SKM-1 (cell line): ENCODE measurements at regions not wholly inside any gene's neighbourhood (a gene's known extent, or its start where the extent isn't known, plus 50 kb on each side); places are given as distances from the start of the nearest gene placed in this dataset.

Experiments used
- DNase-seq: peaks from one replicate; lab custom pipeline; 2025; ENCODE audit not compliant: unreplicated experiment; lab: John Stamatoyannopoulos, UW

DNA sequence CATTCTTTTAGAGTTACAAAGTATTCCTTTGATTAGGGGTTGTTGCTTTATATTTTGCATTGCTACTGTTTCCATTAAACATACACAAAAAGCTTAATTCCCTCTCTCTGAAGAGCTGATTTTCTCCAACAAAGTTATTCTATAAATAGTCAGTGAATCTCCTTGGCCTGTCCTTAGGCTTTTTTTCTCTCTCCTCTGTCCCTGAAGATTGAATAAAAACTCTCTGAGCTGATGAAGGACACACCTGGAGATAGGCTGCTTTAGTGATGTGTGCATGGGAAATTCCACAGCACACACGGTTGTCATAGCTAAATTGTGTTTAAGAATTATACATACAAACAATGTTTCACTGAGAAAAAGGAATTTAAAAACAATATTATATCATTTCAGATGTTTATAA, 90.5 kb upstream of the TMEM106B start:
- no peak for DNase-seq

- DNase-seq, result no peak
Observed at GRCh38 chr7:12123172-12123571, 87.9 kb upstream of the TMEM106B start.

DNA sequence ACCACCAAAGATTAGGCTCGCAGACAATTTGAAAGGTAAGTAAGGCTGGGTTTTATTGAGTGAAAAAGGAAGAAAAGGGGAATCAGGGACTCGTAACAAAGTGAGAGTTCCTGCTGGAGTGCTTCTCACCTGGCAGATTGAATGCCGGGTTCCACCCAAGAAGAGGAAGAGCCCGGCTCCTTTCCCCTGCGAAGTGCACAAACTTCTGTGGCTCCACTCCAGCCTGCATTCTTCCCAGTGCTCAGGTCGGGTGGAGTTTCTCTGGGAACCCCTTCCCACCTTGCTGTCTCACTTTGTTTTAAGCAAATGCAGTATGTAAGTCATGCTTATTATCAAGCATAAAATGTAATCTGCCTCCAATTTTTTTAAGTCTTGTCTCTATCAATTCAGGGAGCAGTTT, 87.1 kb upstream of the TMEM106B start:
- DNase-seq, result no peak

DNA sequence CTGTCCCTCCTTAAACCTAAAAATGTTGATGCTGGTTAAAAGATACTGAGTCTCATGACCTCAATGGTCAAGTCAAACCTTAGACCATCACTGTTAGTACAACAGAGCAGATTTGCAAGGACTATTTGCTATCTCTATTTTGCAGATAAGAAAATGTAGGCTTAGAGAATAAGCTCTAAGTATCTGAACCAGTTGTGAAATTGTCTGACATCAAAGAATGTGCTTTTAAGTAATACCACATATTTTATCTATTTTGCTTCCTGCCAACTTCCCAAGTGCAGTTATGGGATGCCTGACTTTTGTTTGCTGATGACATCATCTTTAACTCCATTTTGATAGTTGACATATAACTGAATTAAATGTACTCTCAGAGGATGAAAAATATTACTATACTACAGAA, 83.6 kb upstream of the TMEM106B start:
- no peak for DNase-seq

DNA sequence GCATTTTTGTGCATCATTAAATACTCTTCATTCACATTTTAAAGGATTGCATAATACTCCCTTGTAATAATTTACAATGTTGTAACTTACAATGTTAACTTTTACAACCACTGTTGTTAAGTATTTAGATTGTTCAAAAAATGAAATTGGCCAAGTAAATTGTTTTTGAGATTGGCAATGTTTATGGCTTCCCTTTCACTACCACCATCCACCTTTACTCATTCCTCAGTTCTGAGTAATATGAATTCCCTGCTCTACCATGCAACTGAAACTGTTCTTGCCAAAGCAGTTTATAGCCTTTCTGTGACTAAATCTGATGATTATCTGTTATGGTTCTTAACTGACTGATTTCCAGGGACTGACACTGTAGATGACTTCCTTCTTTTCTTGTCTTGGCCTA, 80.5 kb upstream of the TMEM106B start:
- DNase-seq, result no peak

DNA sequence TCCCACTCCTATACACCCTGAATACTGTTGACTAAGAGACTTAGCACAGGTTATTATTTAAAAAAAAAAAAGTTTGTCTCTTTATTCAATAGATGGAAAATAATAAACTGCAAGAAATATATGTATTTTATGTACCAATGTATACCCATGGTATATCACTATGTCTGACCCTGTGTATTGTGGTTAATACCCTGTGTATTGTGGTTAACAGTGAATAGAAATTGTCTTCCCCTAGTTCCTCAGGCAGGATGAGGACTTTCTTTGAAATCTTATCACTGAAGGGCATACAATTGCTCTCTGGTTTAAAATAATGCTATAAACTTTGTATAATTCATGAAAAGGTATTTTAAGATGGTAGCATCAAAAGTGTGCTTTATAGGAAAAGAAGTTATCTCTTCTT, 80.0 kb upstream of the TMEM106B start:
- no peak for DNase-seq

GRCh38 chr7:12133865-12134264, 77.2 kb upstream of the TMEM106B start:
- no peak for DNase-seq

DNA sequence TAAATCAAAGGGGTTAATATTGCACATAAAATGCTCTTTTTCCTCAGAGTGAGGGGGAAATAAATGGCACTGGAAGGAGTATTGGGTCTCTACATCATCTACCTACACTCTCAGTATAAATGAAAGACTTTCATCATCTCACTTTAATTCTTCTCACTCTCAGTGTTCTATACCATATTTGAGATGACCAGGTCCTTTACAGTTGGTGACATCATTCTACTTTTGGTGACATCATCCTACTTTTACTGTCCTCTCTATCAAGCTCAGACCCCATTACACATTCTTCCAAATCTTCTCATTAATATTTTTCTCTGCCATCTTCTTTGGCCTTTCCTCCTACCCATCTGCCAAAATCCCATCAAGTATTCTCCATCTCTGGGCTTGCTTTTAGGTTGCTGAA, 74.6 kb upstream of the TMEM106B start:
- no peak for DNase-seq

GRCh38 chr7:12137283-12137682, 73.8 kb upstream of the TMEM106B start:
- DNase-seq, result no peak

DNA sequence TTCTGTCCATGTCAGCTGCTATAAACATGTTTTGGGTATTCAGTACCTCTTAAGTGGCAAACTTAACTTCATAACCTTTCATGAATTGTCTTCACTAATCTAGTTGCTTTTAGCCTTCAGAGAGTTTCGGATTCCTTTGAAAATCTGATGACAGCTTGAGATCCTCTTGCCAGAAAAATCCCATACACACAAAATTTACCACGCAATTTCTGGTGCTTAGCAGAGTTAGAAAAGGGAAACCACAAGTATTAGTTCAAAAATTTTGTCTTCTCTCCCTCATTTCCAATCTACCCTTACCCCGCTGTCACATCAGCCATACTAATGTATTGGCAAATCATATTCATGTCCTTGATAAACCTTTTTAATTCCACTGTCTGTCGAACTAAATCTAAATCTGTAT, 72.7 kb upstream of the TMEM106B start:
- no peak for DNase-seq

- no peak for DNase-seq
Observed at GRCh38 chr7:12139416-12139815, 71.7 kb upstream of the TMEM106B start.

GRCh38 chr7:12146813-12147212, 64.3 kb upstream of the TMEM106B start:
- no peak for DNase-seq

GRCh38 chr7:12152196-12152918, 58.7 kb upstream of the TMEM106B start:
- no peak for DNase-seq

GRCh38 chr7:12154119-12154518, 57.0 kb upstream of the TMEM106B start:
- no peak for DNase-seq

DNA sequence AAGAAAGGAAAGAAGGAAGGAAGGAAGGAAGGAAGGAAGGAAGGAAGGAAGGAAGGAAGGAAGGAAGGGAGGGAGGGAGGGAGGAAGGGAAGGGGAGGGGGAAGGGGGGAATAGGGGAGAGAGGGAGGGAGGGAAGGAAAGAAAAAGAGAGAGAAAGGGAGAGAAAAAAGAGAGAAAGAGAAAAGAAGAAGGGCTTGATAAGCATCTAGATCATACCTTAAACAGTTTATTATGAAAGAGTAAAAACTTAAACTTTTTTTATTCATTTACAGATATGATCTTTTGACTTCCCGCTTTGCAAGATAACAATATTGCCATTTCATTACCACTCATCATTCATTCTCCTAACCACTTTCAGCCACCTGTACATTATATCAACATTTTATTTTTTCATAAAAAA, 53.6 kb upstream of the TMEM106B start:
- DNase-seq, result no peak

DNA sequence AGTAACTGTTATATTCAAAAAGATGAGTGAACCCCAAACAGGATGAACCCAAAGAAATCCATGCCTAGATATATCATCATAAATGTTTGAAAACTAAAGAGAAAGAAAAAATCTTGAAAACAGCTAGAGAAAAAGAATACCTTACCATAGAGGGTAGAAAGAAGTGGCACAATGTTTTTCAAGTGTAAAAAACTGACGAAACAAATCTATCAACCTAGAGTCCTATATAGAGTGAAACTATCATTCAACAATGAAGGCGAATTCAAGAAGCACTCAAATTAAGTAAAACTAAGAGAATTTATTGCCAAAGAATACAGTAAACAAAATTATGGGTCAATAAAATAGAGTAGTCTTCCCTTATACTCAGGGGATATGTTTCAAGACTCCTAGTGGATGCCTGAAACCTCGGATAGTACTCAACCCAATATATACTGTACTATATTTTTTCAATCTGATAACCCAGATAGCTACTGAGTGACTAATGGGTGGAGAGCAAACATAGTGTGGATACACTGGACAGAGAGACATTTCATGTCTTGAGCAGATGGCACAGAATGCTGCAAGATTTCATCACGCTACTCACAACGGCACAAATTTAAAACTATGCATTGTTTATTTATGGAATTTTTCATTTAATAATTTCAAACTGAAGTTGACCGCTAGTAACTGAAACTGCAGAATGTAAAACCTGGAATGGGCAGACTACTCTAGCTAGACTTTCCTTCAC, 52.6 kb upstream of the TMEM106B start:
- no peak for DNase-seq

DNA sequence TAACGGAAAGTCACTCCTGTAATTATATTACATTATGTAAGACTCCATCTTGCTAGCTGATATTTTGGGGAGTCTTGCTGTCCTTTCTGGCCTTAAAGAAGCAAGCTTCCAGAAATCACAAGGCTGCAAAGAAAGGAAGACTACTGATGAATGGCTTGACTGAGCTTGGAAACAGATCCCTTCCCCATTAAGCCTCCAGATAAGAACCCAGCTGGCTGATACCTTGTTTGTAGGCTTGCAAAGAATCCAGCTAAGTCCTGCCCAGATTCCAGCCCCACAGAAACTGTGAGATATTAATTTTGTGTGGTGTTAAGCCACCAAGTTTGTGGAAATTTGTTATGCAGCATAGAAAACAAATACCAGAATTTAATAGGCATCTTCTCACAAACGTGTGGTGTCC, 49.9 kb upstream of the TMEM106B start:
- DNase-seq, result no peak
